Fibroblast of skin of scalp (primary cell): ENCODE measurements at regions not wholly inside any gene's neighbourhood (a gene's known extent, or its start where the extent isn't known, plus 50 kb on each side); places are given as distances from the start of the nearest gene placed in this dataset.
"Not testable (repeated sequence)": the region's sequence is repeated elsewhere in the genome, so short reads cannot be mapped to it uniquely, and the experiment has no call there.

Experiments
- DNase-seq: peaks from one replicate; pipeline ENCODE4 v3.0.0-alpha.2; 2013

GRCh38 chrX:26581091-26581490, 365.1 kb downstream of the MAGEB5 start:
- peak; percentile 87 for DNase-seq

- DNase-seq, result peak; percentile 76
Observed at GRCh38 chrX:26580021-26580420, 364.1 kb downstream of the MAGEB5 start.

DNA sequence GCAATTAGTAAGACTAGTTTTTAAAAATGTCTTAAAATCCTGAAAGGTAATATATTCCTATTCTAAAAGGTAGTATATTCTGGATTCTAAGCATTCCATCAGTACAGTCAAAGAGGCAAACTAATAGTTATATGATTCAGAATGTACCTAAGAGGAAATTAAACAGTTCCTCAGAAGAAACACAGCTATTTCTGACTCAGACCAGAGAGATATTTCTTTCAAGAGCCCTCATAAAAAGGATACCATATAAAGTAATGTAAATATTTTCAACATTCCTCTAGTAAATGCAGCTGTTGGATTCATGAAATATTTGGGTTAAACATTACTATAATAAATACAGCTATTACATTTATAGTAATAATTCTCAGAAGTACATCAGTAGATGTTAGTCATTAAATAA, 358.3 kb downstream of the MAGEB5 start:
- peak; percentile 69 for DNase-seq

DNA sequence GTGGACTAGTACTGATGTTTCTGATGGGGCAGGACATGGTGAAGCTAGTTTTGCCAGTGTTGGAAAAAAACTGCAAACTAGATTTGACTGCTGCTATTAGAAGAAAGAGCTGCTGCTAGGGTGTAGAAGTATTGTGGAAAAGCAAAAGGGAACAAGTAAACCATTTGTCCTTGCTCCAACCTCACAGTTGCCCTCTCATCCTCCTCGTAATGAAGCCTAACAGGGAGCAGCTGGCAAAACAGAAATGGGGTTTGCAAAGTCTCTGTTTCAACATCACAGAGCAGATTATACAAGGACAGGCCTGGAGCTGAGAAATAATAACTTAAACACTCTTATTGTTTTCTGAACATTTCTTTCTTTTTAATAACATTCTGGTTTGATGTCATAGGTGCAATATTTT, 346.2 kb downstream of the MAGEB5 start:
- DNase-seq, result peak; percentile 6

- no peak for DNase-seq
Observed at GRCh38 chrX:26559855-26560254, 343.9 kb downstream of the MAGEB5 start.

DNA sequence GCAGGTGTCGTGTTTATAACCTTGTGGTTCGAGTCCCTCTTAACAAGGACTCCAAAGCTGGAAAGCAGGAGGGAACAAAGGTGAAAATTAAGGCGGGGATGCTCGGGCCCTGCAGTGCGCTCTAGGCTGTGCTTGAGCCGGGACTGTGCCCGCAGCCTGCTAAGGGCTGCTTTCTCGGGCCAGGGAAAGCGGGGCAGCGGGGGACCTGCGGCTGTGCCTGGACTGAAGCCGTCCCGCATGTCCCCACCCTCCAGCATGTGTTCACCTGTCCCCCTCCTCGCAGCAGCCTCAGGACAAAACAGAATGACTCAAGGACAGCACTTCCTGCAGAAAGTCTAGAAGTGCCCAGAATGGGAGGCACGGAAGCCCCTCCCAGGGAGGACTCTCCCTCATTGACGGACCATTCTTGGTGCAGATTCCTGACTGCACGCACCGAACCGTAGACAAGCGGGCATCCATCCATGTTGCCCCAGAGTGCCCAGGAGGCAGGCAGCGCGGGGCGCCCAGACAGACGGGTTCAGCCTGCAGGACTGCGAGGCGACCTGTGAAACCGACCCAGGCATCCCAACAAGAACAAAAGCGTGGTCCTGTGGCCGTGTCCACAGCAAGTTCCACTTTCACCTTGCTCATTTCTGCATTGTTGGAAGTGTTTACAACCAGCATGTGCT, 342.9 kb downstream of the MAGEB5 start:
- DNase-seq, result no peak

GRCh38 chrX:26557691-26558321, 341.8 kb downstream of the MAGEB5 start:
- DNase-seq, result no peak

DNA sequence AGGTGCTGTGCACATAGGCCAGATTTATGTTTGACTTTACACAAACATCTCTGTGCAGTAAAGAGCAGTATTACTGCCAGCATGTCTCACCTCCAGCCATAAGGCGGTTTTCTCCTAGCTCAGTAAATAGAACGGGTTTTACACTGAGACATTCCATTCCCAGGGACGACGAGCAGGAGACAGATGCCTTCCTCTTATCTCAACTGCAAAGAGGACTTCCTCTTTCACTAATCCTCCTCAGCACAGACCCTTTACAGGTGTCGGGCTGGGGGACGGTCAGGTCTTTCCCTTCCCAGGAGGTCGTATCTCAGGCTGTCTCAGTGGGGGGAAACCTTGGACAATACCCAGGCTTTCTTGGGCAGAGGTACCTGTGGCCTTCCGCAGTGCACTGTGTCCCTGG, 309.8 kb downstream of the MAGEB5 start:
- not testable (repeated sequence) for DNase-seq

GRCh38 chrX:26522501-26522900, 306.5 kb downstream of the MAGEB5 start:
- DNase-seq, result no peak

DNA sequence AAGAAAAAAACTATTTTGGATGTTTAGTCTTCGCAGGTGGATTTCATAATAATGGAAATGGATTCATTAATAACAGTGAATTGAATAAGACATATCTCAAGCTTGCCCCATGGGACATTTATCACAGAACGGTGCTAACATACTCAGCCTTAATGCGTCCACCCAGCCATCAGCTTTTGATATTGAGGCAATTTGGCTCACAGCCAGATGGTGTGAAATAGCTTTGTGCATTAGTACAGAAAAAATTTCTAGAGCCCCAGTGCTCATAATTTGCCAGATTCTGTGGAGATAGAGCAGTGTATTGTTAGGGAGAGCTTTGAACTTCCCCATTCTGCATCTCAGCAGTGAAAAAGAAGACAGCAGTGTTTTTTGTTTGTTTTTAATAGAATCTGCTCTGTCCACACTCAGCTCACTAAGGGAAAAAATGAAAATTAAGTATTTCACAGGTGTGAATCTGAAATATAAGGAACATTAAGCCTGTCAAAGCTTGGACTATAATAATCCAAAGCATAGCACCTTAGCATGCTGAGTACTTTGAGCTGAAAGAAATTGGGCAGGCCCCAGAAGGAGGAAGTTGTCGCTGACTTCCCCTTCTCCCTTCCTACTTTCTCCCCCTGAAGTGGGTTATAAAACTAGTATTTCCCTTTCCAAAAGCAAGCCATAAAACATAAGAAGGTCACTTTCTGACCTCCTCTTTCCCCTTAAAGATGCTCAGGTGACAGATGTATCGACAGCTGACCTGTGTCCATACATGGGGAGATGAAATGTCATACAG, 295.8 kb downstream of the MAGEB5 start:
- DNase-seq, result no peak

- no peak for DNase-seq
Observed at GRCh38 chrX:26470941-26471340, 255.0 kb downstream of the MAGEB5 start.

- DNase-seq, result no peak
Observed at GRCh38 chrX:26466387-26466786, 250.4 kb downstream of the MAGEB5 start.

GRCh38 chrX:26445288-26445687, 229.3 kb downstream of the MAGEB5 start:
- DNase-seq, result no peak

DNA sequence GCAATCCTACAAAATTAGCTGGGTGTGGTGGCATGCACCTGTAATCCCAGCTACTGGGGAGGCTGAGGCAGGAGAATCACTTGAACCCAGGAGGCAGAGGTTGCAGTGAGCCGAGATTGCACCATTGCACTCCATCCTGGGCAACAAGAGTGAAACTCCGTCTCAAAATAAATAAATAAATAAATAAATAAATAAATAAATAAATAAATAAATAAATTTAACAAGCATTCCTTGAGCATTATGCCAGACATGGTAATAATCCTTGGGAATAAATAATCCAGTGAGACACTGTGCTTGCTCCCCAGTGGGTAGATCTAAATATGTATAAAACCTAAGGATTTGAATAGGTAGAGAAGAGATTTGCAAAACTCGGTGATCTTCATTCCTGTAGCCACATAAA, 228.4 kb downstream of the MAGEB5 start:
- DNase-seq, result not testable (repeated sequence)

DNA sequence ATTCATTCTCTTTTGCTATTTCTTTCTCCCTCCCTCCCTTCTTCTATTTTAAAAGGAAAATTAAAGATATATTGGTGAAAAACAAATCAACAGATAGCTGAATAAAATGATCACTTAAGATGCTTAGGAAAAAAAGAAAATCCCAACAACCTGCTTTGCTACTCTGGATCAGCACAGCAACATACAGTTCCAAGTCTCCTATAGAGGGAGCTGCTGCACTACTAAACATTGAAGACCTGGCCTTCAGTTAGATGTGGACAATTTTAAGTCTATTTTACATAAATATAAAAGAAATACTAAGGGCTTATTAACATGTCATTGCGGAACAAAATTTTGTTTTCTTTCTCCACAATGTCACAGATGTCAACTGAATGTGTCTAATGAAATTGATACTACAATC, 226.4 kb downstream of the MAGEB5 start:
- peak; percentile 42 for DNase-seq

- no peak for DNase-seq
Observed at GRCh38 chrX:26414534-26414933, 198.6 kb downstream of the MAGEB5 start.

DNA sequence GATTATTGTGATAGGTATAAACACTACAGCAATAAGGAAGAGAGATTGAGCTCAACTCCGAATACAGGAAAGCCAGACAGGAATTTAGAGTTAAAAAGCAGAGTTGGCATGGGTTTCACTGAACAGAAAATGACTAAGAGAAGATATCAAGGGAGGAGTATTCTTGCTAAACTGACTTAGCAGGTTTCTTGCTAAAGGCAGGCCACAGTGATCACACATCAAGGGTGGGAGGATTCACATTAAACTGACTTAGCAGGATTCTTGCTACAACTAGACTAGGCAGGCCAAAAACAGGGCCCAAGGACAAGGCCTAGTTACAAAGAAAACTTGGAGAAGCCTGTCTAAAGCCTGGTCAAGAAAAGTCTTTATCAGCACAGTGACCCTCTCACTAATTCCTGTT, 195.1 kb downstream of the MAGEB5 start:
- DNase-seq, result no peak

- DNase-seq, result no peak
Observed at GRCh38 chrX:26409636-26410035, 193.7 kb downstream of the MAGEB5 start.

DNA sequence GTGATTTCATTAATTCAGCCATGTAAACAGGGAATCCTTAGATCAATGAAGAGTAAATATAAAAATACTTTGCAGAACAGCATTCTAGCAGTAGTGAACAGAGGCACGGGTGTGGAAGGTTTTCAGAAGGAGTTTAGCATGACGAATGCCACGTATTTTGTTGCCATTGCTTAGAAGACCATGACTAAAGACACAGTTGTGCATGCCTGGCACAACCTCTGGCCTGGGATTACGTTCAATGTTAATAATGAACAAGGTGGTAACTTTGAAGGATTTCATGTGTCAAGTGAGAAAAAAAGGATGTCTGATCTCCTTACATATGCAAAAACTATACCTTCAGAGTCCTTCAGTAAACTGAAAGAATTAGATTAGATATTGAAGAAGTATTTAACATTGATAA, 171.9 kb downstream of the MAGEB5 start:
- DNase-seq, result no peak

DNA sequence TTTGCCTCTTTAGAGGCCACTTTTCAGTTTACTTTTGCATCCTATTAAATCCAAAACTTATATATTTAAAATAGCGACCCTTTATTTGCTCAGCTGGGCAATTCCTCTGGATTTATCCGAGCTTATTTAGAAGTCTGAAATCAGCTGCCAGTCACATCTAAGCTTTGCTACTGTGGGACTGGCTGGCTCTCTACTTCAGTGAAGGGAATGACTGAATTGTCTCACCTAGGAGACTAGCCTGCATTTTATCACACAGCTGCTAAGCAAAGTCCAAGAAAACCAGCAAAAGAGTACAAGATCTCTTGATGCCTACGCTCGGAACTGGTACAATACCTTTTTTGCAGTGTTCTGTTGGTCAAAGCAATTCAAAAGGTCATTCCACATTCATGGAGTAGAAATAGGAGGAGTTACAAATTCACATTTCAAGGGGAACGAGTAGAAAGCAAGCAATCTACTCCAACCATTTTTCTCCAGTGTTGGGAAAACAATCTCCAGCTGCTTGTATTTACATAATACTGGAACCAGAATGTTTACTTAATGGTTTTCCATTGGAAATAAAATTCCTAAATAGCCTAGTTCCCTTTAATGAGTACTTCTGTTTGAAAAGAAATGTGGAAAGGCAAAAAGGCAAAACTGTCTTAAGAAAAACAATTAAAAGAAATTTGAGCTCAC, 160.2 kb downstream of the MAGEB5 start:
- no peak for DNase-seq

DNA sequence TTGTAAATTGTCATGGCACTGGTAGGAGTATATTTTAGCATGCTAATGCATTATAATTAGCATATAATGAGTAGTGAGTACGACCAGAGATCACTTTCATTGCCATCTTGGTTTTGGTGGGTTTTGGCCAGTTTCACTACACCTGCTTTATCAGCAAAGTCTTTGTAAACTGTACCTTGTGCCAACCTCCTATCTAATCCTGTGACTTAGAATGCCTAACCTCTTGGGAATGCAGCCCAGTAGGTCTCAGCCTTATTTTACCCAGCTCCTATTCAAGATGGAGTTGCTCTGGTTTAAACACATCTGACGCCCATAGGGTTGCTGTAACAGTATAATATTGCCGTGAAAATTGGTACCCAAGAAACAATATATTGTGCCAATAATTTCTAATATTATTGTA, 159.4 kb downstream of the MAGEB5 start:
- no peak for DNase-seq

- no peak for DNase-seq
Observed at GRCh38 chrX:26373829-26374228, 157.9 kb downstream of the MAGEB5 start.

DNA sequence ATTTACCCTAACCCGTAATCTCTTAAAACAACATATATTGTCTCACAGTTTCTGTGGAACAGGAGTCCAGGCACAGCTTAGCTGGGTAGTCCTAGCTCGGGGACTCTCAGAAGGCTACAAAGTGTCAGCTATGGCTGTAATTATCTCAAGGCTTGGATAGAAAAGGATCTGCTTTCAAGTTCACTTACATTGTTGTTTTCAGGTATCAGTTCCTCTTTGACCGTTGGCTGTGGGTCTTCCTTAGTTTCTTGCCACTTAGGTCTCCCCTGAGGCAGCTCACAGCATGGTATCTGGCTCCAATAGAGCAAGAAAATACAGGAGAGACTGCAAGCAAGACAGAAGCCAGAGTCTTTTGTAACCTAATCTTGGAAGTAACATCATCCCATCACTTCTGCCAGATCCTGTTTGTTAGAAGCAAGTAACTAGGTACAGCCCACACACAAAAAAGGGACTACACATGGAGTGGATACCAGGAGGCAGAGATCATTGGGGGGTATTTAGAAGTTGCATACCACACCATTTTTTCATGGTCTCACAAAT, 137.0 kb downstream of the MAGEB5 start:
- no peak for DNase-seq
